ACC112 (cell line): ENCODE measurements at regions not wholly inside any gene's neighbourhood (a gene's known extent, or its start where the extent isn't known, plus 50 kb on each side); places are given as distances from the start of the nearest gene placed in this dataset.

Source experiments
- H2AFZ ChIP-seq: fragments of 200-600 bp; sonication (generic); one replicate; pipeline ENCODE4 v1.6.0; 2017; ENCODE audit warnings: antibody characterized with exemption, low read length; ENCODE audit not compliant: unreplicated experiment
- H3K27ac ChIP-seq: fragments of 200-600 bp; sonication (generic); 2 replicates; pipeline ENCODE4 v1.5.1; 2014; ENCODE audit warnings: low read depth, mild to moderate bottlenecking, antibody characterized with exemption, low read length, moderate library complexity
- H3K27me3 ChIP-seq: fragments of 200-600 bp; sonication (generic); 2 replicates; pipeline ENCODE4 v1.6.1; 2014; ENCODE audit warnings: mild to moderate bottlenecking, antibody characterized with exemption, low read length, moderate library complexity, mixed read lengths; ENCODE audit not compliant: insufficient read depth
- H3K36me3 ChIP-seq: fragments of 200-600 bp; sonication (generic); 2 replicates; pipeline ENCODE4 v1.6.1; 2016; ENCODE audit warnings: mild to moderate bottlenecking, antibody characterized with exemption, low read length, moderate library complexity, mixed read lengths; ENCODE audit not compliant: insufficient read depth
- H3K4me1 ChIP-seq: fragments of 200-600 bp; sonication (generic); one replicate; pipeline ENCODE4 v1.6.1; 2016; ENCODE audit warnings: low read length, mixed read lengths; ENCODE audit not compliant: insufficient read depth, unreplicated experiment, control insufficient read depth
- H3K4me3 ChIP-seq: fragments of 200-600 bp; sonication (generic); 2 replicates; pipeline ENCODE4 v1.5.1; 2014; ENCODE audit warnings: mild to moderate bottlenecking, low read depth, low read length
- H3K79me2 ChIP-seq: fragments of 200-600 bp; sonication (generic); one replicate; pipeline ENCODE4 v1.6.0; 2016; ENCODE audit warnings: low read length; ENCODE audit not compliant: control insufficient read depth, unreplicated experiment, insufficient read depth

DNA sequence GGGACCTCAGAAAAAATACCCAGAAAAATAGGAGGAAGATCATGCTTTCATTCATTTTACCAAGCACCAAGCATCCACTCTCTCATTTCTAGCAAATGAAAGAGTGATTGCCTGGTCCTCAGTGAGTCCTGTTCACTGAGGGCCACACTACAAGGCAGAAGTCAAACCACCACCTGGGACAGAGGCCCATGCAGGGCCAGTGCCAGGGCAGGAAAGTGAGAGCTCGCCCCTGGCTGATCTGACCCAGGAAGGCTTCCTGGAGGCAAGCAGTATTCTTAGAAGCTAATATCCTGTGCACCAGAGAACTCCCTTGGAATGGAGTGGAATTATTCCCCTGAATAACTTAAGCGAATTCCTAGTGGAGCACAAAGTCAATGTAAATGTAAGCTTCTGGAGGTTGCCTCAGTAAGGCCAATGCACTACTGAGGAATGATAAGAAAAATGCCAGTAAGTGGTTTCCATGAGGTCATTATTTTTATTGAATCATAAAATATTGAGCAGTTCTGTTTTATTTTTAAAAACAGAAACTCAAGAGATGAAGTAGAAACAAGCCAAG, 191.6 kb upstream of the ID2 start:
- Histone ChIP-seq H3K4me1 (no peaks in the 10 kb centered on the region), H3K27me3 (peaks cover 10% of the 10 kb centered on the region; the same call in 1 of the 2 replicates), H3K79me2 (no peaks in the 10 kb centered on the region), H3K4me3 (no peak overlapping the region), H3K36me3 (no peaks in the 10 kb centered on the region), H2AFZ (no peak overlapping the region), H3K27ac (no peak overlapping the region)

DNA sequence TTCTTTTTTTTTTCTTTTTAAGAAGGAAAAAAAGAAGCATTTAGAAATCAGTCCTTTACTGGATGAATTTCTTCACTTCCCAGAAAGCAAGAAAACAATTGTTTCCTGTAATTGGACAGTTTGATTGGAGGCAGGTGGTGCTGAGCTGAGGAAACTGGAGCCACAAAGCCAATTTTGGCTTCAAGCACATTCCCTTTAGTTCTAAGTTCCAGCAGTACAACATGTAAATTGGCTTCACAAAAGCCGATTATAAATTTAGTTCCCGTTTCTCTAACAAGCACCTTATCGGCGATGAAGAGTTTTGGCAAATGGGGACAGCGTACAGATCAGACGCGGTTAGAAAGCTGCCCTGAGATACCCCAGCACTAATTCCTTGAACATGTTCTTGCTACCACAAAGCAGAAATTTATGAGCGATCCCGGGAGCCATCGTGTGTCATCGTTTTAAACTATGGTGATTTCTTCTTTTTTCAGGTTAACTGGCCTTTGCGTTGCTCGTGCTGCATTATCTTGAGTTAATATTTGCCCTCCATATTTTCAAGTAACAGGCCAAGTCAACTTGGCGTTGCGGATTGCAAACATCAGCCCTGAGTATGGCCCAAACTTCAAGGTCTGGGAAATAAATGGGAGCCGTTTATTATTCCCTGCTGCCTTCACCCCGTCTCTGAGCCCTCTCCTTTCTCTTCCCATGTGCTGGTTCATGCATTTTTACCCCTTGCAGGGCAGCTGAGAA, 190.4 kb upstream of the ID2 start:
- no peak overlapping the region for H2AFZ ChIP-seq
- H3K27ac ChIP-seq = no peak overlapping the region
- H3K36me3 ChIP-seq = no peaks in the 10 kb centered on the region
- H3K4me3 ChIP-seq = no peak overlapping the region
- H3K79me2 ChIP-seq = no peaks in the 10 kb centered on the region
- peaks cover 10% of the 10 kb centered on the region; the same call in 1 of the 2 replicates for H3K27me3 ChIP-seq
- H3K4me1 ChIP-seq = no peaks in the 10 kb centered on the region

DNA sequence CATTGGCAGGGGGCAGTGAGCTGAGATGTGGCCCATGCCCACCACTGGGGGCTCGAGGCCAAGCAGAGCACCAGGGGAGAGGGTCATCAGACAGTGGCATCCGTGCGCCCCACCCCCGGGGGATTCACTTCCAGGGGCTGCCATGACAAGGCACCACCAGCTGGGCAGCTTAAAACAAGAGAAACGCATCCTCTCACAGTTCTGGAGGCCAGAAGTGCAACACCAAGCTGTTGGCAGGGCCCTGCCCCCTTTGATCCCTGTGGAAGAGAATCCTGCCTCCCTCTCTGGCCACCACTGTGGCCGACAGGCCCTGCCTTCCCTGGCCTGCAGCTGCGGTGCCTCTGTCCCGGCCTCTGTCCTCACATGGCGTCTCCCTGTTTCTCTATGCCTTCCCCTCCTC, 187.7 kb upstream of the ID2 start:
- H3K4me3 ChIP-seq = no peak overlapping the region
- no peak overlapping the region for H3K27ac ChIP-seq
- no peak overlapping the region for H2AFZ ChIP-seq
- peaks cover 5% of the 10 kb centered on the region; the same call in 1 of the 2 replicates for H3K27me3 ChIP-seq
- H3K4me1 ChIP-seq = no peaks in the 10 kb centered on the region
- no peaks in the 10 kb centered on the region for H3K36me3 ChIP-seq
- H3K79me2 ChIP-seq = no peaks in the 10 kb centered on the region

DNA sequence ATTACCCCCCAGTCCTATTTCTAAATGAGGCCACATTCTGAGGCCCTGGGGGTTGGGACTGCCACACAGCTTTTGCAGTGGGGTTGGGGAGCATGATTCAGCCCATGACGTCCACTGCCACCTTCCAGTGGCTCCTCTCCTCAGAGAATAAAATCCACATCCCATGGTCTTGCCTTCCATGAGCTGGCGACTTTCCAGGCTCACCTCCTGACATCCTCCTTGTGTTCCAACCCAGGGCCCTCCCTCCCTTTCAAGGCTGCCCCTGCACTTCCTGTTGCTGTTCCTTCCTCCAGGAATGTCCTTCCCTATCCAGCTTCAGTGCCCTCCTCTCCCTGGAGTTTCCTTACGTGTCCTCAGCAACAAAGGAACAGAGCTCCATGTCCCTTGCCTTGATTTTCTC, 187.3 kb upstream of the ID2 start:
- Histone ChIP-seq H3K36me3 (no peaks in the 10 kb centered on the region), H3K79me2 (no peaks in the 10 kb centered on the region), H3K27ac (no peak overlapping the region), H3K27me3 (peaks cover 5% of the 10 kb centered on the region; the same call in 1 of the 2 replicates), H2AFZ (no peak overlapping the region), H3K4me1 (no peaks in the 10 kb centered on the region), H3K4me3 (no peak overlapping the region)

DNA sequence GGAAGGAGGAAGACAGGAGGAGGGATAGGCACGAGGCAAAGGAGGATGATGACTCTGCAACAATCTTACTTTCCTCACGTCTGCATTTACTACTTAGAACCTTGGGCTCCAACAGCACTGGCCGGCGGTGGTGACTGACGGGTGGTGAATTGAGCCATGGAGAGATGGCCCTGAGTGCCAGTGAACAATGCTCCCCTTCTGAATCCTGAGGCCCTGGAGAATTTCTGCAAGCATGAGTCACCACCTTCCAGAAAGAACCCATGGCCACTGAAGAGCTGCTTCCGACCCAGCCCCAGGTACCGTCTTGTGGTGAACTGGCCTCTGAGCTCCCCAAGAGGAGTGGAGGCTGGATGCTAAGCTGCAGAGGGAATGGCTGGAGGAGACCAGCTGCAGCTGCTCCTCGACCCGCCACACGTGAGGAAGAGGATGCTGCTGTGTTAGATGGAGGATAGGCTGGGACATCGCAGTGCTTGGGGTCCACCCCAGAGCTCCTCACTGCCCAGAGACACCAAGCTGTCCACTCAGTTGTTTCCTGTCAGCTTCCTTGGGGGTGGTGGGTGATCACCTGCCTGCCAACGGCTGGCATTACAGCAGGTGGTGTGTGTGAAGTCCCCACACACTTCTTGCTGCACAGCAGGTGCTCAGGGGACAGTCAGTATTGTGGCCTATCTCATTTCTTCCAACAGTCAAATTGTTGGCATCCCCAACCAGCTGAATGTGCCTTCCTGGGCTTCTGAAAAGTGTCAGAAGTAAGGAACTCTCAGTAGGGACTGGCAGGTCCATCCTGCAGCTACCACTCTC, 186.5 kb upstream of the ID2 start:
- Histone ChIP-seq H3K36me3 (no peaks in the 10 kb centered on the region), H3K4me1 (no peaks in the 10 kb centered on the region), H3K27ac (no peak overlapping the region), H3K4me3 (no peak overlapping the region), H2AFZ (no peak overlapping the region), H3K27me3 (peaks cover 3% of the 10 kb centered on the region; the same call in 1 of the 2 replicates), H3K79me2 (no peaks in the 10 kb centered on the region)

DNA sequence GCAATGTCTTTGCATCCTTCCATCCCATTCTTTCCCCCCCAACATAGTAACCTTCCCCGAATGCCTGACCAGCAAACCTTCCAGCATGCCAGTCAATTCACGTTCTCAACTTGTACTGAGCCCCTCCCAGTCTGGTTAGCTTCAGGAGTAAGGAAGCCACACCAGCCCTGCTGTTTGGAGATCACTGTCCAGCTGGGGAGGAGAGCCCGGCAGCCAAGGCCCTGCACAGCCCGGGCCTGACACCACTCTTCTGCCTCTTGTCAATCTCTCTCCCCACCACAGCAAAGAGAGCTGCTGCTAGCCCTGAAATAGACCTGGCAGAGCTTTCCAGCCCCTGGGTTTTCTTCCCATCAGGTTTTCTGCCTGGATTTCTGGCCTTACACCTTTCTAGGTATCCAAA, 185.8 kb upstream of the ID2 start:
- Histone ChIP-seq H2AFZ (no peak overlapping the region), H3K36me3 (no peaks in the 10 kb centered on the region), H3K79me2 (no peaks in the 10 kb centered on the region), H3K27me3 (peaks cover 3% of the 10 kb centered on the region; the same call in 1 of the 2 replicates), H3K4me1 (no peaks in the 10 kb centered on the region), H3K27ac (no peak overlapping the region), H3K4me3 (no peak overlapping the region)

DNA sequence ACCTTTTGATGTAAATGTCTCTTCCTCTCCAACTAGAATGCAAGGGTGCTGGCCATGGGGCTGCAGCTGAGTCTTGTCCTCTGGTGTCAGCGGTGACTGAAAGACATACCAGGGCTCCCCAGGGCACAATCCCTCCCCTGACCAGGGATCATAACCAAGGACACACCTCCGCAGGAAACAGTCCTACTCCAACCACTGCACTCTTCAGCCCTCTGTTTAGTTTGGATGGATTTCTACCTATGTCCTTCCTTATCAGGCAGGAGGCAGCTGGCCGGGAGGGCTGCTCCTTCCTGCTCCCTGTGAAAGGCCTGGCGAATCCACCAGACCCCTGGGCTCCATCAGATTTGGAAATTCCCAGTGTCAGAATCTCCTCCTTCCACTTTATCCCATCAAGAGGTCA, 185.2 kb upstream of the ID2 start:
- Histone ChIP-seq H3K4me1 (no peaks in the 10 kb centered on the region), H3K27ac (no peak overlapping the region), H2AFZ (no peak overlapping the region), H3K4me3 (no peak overlapping the region), H3K27me3 (peaks cover 3% of the 10 kb centered on the region; the same call in 1 of the 2 replicates), H3K36me3 (no peaks in the 10 kb centered on the region), H3K79me2 (no peaks in the 10 kb centered on the region)

DNA sequence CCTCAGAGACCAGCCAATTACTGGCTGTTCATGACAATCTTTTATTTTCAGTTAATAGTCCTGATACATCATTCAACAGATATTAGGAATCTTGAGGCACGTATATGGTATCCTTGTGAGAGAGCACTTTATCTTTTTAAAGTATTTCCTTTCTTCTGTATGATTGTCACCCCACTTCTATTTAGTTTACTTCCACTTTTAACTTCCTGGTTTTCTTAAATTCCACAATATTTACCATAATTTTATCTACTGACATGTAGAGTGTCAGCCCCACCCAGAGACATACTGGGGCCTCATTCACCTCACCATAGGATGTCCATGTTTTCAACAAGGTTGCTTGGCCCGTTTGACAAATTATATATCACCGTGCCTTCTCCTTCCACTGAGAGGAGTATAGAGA, 182.9 kb upstream of the ID2 start:
- Histone ChIP-seq H2AFZ (no peak overlapping the region), H3K27ac (no peak overlapping the region), H3K4me3 (no peak overlapping the region), H3K27me3 (peaks cover 7% of the 10 kb centered on the region; the same call in 1 of the 2 replicates), H3K79me2 (no peaks in the 10 kb centered on the region), H3K4me1 (no peaks in the 10 kb centered on the region), H3K36me3 (no peaks in the 10 kb centered on the region)

DNA sequence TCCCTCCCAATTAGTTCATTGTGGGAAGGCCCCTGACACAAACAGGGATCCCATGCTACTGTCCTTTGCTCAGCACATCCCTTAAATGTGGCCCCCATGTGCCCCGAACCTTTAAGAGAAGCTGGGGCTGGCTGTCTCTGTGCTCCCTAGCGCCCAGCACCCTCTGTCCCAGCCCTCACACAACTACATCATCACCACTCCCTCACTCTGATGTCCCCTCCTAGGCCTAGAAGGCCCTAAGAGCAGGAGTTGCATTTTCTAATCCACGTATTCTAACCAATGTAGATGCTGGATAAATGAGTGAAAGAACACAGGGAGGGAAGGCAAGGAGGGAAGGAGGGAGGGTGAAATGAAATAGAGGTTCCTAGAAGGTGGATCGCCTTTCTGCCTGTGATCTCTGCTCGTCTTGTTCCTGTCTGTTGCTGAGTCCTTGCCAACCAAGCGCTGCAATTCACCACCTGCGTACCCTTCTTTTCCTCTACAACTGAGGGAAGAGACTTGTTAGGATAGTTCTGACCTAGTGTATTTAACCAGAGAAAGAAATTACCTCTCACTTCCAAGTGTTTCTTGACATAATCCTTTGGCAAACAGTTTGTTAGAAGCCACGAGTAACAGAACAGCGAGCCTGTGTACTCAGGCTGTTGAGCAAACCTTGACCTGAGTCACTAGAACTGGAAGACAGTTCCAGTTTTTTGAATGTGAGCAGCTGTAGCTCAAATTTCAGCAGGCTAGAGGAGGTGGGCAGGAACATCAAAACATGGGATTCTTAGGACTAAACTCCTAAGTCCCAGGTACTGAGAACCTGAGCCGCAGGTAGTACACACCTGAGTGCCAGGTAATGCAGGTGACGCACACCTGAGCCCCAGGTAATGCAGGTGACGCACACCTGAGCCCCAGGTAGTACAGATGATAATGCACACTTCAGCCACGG, 181.5 kb upstream of the ID2 start:
- no peak overlapping the region for H3K4me3 ChIP-seq
- H2AFZ ChIP-seq = no peak overlapping the region
- H3K36me3 ChIP-seq = no peaks in the 10 kb centered on the region
- no peaks in the 10 kb centered on the region for H3K4me1 ChIP-seq
- no peaks in the 10 kb centered on the region for H3K79me2 ChIP-seq
- H3K27ac ChIP-seq = no peak overlapping the region
- peaks cover 7% of the 10 kb centered on the region; the same call in 1 of the 2 replicates for H3K27me3 ChIP-seq
